Mesothelial cell of epicardium (in vitro differentiated cells): ENCODE measurements at regions not wholly inside any gene's neighbourhood (a gene's known extent, or its start where the extent isn't known, plus 50 kb on each side); places are given as distances from the start of the nearest gene placed in this dataset.

Experiments used
- DNase-seq, 2 experiments: peaks; one replicate each; pipeline ENCODE4 v3.0.0; 2021; ENCODE audit warnings: low spot score in 2 of 2; ENCODE audit not compliant: unreplicated experiment in 2 of 2
- H3K27ac Mint-ChIP-seq: 2 replicates; pipeline ENCODE4 v1.8.0; 2021; ENCODE audit warnings: mixed read lengths
- H3K27me3 Mint-ChIP-seq: 2 replicates; pipeline ENCODE4 v1.8.0; 2021; ENCODE audit warnings: low read depth, mixed read lengths
- H3K36me3 Mint-ChIP-seq: 2 replicates; pipeline ENCODE4 v1.8.0; 2021; ENCODE audit warnings: mixed read lengths
- H3K4me1 Mint-ChIP-seq: 2 replicates; pipeline ENCODE4 v1.8.0; 2021; ENCODE audit warnings: mixed read lengths
- H3K4me3 Mint-ChIP-seq: 2 replicates; pipeline ENCODE4 v1.8.0; 2021; ENCODE audit warnings: mild to moderate bottlenecking, moderate library complexity, mixed read lengths
- H3K9me3 Mint-ChIP-seq: 2 replicates; pipeline ENCODE4 v1.8.0; 2021; ENCODE audit warnings: mixed read lengths
- TF ChIP-seq, protein P1 (sequence below): fragments of 200-600 bp; sonication (generic); IDR thresholded peaks from one replicate; pipeline ENCODE4 v1.5.0; 2021; ENCODE audit warnings: antibody characterized with exemption; ENCODE audit not compliant: unreplicated experiment

DNA sequence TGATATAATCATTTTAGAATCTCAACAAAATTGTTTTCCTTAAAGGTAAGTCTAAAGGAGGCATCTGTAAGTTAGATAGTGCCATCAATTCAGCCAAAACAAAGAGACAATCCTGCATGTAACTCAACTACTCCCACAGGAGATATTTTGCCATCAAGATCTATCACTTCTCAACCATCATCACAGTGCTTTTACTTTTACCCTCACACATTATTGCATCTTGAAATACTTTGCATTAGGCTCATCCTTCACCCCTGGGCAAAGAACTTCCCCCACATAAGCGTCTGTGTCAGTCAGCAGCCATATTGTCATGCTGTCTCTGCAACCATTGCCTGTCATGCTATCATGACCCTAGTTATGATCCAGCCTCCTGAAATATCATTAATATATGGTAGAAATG lies 54.9 kb upstream of the NLGN1 start:
- Mint-ChIP-seq H3K4me3 (no peak overlapping the region), H3K9me3 (peaks cover 1% of the 10 kb centered on the region), H3K36me3 (no peaks in the 10 kb centered on the region), H3K27me3 (no peaks in the 10 kb centered on the region), H3K27ac (no peak overlapping the region), H3K4me1 (no peaks in the 10 kb centered on the region)
- no peak for DNase-seq
- TF ChIP-seq, protein P1, sequence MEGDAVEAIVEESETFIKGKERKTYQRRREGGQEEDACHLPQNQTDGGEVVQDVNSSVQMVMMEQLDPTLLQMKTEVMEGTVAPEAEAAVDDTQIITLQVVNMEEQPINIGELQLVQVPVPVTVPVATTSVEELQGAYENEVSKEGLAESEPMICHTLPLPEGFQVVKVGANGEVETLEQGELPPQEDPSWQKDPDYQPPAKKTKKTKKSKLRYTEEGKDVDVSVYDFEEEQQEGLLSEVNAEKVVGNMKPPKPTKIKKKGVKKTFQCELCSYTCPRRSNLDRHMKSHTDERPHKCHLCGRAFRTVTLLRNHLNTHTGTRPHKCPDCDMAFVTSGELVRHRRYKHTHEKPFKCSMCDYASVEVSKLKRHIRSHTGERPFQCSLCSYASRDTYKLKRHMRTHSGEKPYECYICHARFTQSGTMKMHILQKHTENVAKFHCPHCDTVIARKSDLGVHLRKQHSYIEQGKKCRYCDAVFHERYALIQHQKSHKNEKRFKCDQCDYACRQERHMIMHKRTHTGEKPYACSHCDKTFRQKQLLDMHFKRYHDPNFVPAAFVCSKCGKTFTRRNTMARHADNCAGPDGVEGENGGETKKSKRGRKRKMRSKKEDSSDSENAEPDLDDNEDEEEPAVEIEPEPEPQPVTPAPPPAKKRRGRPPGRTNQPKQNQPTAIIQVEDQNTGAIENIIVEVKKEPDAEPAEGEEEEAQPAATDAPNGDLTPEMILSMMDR, result no peak

DNA sequence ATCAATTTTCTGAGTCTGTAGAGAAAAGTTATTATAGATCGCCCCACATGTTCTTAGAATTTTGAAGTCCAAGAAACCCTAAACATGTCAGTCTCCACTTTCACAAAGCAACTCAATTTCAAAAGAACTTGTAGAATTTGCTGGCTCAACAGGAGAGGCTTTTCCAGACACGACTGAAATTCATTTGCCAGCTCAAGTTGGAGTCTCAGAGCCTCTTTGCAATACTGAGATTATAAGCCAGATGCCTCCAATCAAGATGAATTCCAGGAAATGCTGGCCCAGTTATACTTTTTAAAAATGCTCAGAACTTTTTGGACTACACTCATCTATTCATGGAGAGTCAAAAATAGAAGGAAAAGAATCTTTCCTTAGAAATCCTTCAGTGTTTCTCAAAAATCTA lies 56.9 kb upstream of the NLGN1 start:
- no peak for DNase-seq
- no peaks in the 10 kb centered on the region for H3K9me3 Mint-ChIP-seq
- no peaks in the 10 kb centered on the region for H3K36me3 Mint-ChIP-seq
- H3K27me3 Mint-ChIP-seq, result no peaks in the 10 kb centered on the region
- TF ChIP-seq, protein P1, result no peak
- H3K4me3 Mint-ChIP-seq, result no peak overlapping the region
- H3K27ac Mint-ChIP-seq, result no peak overlapping the region
- H3K4me1 Mint-ChIP-seq, result no peaks in the 10 kb centered on the region

DNA sequence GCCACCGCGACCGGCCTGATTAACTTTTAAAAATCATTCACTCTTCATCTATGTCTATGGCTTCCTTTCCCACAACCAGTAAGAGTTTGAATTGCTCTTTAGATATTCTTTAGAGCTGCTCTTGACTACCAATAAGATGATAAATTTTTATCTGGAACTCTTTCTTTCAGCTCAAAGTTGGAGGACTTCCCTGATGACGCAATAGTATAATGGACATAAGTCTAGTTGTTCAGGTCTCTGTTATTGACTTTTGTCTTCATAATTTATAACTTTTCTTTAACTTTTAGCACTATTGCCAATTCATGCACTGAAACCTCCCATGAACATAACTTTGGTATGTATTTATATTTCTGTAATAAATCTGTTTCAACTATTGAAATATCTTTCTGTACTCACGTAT lies 61.3 kb upstream of the NLGN1 start:
- no peaks in the 10 kb centered on the region for H3K36me3 Mint-ChIP-seq
- H3K4me1 Mint-ChIP-seq, result no peaks in the 10 kb centered on the region
- no peak overlapping the region for H3K27ac Mint-ChIP-seq
- H3K27me3 Mint-ChIP-seq, result peaks cover 1% of the 10 kb centered on the region
- no peak for DNase-seq
- TF ChIP-seq, protein P1, result no peak
- no peak overlapping the region for H3K4me3 Mint-ChIP-seq
- no peaks in the 10 kb centered on the region for H3K9me3 Mint-ChIP-seq

DNA sequence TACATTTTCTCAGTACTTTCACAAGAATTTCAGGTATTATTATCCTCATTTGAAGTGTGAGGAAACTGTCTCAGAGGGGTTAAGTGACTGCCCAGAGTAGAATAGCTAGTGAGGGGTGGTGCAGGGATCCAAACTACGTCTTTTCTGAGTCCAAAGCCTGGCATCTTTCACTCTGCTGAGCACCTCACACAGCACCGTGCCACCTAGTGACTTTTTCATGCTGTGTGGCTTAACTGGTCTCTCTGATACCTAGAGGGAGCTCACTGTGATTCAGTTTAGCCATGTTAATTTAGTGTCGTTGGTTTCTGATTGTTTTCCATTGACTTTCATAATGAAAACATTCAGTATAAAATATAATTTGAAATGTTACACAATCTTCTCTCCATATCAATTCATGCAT lies 91.4 kb upstream of the NLGN1 start:
- no peak overlapping the region for H3K27ac Mint-ChIP-seq
- H3K9me3 Mint-ChIP-seq, result no peaks in the 10 kb centered on the region
- no peak for DNase-seq
- H3K27me3 Mint-ChIP-seq, result no peaks in the 10 kb centered on the region
- no peaks in the 10 kb centered on the region for H3K36me3 Mint-ChIP-seq
- TF ChIP-seq, protein P1, result no peak
- peaks cover 1% of the 10 kb centered on the region for H3K4me1 Mint-ChIP-seq
- H3K4me3 Mint-ChIP-seq, result no peak overlapping the region

DNA sequence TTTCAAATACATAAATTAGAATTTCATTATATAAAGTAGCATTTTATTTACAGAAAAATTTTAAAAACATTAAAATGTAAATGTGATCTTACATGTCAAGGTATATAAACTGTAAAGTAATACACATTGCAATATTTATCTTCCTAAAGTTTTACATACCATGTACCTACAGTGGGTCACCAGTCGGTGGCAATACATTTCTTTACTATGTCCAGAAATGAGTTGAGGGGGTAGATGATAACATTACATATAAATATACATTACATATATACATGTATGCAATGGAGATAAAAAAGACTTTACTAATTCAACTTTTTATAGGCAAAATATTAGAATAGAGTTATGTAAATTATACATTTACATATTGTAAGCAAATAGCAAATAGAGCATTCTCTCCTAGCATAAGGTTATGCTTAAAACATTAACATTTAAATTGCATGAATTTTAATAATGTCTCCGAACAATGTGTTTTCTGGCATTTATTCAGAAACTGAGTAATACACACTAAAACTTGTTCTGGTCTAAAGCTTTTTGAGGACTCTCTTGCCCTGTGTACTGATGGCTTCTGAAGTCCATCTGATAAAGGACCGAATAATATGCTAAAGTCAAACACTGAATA lies 93.3 kb upstream of the NLGN1 start:
- DNase-seq, result no peak
- H3K9me3 Mint-ChIP-seq, result peaks cover 5% of the 10 kb centered on the region
- no peaks in the 10 kb centered on the region for H3K27me3 Mint-ChIP-seq
- TF ChIP-seq, protein P1, result no peak
- no peak overlapping the region for H3K4me3 Mint-ChIP-seq
- H3K27ac Mint-ChIP-seq, result no peak overlapping the region
- H3K4me1 Mint-ChIP-seq, result peaks cover 1% of the 10 kb centered on the region
- no peaks in the 10 kb centered on the region for H3K36me3 Mint-ChIP-seq

DNA sequence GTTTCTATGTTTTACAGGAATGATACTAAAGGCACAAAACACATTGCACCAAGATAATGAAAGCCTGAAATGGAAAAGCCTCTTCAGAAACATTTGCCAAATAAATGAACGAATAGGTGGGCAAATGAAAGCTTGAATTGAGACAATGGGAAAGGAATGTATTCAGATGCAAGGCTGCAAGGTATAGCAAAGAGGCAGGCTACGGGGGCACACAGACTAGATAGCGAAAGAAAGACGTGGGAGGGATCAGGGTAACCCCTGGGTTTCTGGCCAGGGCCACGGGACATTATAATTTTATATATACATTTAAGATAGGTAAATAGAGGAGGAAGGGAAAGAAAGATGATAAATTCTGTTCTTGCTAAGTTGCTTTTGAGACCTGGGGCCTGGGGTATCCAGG lies 95.9 kb upstream of the NLGN1 start:
- no peak overlapping the region for H3K4me3 Mint-ChIP-seq
- no peaks in the 10 kb centered on the region for H3K36me3 Mint-ChIP-seq
- H3K4me1 Mint-ChIP-seq, result no peaks in the 10 kb centered on the region
- peaks cover 19% of the 10 kb centered on the region for H3K9me3 Mint-ChIP-seq
- H3K27me3 Mint-ChIP-seq, result no peaks in the 10 kb centered on the region
- TF ChIP-seq, protein P1, result no peak
- DNase-seq, result no peak
- no peak overlapping the region for H3K27ac Mint-ChIP-seq
